GM18498 (cell line): ENCODE measurements at regions not wholly inside any gene's neighbourhood (a gene's known extent, or its start where the extent isn't known, plus 50 kb on each side); places are given as distances from the start of the nearest gene placed in this dataset.

Experiments
- ATAC-seq: cut with Tn5 transposase; IDR thresholded peaks from one replicate; pipeline ENCODE4 v1.9.1; 2021; ENCODE audit warnings: mild to moderate bottlenecking, moderate library complexity; ENCODE audit not compliant: unreplicated experiment

DNA sequence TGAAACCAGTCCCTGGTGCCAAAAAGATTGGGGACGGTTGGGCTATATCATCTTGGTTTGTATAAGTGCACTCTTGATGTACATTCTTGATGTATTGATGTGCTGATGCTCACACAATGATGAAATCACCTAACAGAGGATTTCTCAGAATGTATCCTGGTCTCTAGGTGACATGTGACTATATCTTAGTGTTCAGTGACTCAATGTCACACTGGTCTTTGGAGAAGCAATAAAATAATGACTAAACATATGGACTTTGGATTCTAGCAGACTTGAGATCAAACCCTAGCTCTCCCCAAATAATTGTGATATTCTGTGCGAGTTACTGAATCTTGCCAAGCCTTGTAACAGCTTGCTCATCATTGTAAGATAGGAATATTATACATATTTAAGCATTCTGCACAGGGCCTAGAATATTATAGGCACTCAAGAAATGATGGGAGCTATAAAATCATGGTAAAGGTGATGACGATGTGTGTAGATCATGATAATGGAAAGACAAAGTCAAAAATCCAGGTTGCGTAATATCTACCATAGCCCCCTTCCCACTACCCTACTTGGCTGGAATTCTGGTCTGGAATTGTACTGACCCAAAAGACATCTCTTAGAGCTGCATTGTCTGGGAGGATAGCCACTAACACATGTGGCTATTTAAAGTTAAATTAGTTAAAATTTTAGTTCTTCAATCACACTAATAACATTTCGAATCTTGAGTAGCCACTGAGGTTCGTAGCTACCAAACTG lies 117.6 kb upstream of the PWP1 start:
- ATAC-seq, result no peak

DNA sequence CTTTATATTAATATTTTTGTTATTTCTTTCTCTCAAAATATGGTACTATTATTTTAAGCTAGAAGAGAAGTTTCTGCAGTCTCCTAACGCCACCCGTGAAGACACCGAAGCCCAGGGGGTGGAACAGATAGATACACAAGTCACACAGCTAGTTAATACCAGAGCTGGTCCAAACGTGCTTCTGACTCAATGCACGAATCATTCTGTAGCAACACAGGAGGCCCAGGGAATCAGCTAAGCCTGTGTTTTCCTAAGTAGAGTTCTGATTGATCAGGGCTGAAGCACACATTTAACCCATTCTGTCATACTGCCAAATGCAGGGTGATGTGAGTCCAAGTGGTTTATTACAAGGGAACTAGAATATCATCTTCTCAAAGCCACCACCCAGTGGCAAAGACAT lies 116.9 kb upstream of the PWP1 start:
- no peak for ATAC-seq

DNA sequence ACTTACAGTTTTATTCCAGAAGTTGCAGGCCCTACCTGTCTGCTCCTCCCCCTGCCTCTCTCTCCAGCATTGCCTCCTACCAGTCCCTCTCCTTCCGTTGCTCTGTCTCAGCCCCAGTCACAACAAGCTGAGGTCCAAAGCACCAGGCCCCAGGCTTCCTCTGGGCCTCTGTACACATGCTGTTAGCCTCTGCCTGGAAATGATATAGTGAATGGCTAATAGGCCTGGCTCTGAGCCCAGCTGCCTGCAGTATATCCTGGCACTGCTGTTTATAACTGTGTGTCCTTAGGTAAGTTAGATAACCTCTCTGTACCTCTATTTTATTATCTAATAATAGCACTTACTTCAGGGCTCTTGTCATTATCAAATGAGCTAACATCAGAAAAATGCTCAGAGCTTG lies 114.9 kb upstream of the PWP1 start:
- no peak for ATAC-seq

DNA sequence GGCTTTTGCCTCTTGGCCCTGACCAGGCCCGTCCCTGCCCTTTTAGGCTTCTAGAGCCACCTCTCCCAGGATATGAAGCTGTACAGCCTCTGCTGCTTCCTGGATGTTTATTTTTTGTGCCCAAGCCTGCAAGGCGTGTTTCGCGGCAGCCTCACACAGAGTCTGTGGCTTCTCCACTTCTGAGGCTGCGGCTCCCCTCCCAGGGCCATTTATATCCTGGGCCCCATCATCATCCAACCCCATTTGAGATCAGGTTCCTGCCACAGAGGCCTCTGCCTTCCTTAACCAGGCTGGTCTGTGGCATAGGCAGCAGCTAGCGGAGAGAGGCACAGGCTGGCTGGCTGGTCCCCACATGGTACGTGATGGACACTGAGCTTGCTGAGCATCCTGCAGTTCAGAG lies 114.1 kb upstream of the PWP1 start:
- ATAC-seq, result no peak

DNA sequence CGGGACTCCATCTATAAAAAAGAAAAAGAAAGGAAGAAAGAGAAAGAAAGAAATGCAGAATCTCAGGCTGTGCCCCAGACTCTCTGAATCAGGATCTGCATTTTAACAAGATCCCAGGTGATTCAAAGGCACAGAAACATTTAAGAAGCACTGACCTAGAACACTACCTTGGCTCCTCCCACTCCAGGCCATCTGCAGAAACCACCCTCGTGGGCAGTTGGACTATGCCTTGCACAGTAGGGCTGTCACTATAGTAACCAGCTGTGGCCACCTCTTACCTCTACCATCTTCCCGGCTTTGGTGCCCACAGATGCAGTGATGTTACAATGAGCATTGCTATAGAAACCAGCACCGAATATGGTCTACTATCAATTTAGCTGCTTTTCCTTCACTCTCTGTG lies 110.9 kb upstream of the PWP1 start:
- ATAC-seq, result no peak

DNA sequence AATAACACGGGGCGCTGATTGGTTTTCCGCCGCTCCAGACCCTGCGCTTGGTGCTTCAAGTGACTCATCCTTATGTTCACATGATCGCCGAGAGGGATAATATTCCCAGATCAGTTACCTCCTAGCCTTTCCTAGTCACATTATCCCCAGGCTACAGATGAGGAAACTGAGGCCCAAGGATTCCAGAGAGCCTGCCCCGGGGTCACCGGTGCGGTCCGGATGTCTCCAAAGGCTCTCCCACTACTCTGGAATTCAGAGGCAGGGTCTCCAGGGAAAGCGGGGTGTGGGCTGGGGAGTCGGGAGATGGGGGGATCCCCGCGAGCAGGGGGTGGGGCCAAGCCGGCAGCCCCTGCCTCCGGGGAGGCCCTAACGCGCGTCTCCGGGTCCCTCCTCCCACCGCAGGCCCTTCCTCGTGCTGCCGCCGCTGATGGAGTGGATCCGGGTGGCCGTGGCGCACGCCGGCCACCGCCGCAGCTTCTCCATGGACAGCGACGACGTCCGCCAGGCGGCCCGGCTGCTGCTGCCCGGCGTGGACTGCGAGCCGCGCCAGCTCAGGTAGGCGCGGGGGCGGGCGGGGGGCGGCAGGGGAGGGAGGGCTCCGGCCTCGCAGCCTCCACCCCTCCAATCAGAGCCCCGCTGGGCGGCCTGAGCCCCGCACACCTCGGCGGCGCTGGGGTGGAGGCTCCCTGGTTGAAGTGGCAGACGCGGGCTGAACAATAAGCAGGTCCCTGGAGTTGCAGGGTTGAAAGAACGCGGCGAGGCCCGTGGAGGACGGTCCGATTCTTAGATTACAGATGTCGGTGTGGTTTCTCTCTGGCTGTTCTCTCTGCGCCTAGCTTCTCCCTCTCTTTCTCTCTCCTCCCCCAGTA lies 104.6 kb upstream of the PWP1 start:
- ATAC-seq, result no peak

DNA sequence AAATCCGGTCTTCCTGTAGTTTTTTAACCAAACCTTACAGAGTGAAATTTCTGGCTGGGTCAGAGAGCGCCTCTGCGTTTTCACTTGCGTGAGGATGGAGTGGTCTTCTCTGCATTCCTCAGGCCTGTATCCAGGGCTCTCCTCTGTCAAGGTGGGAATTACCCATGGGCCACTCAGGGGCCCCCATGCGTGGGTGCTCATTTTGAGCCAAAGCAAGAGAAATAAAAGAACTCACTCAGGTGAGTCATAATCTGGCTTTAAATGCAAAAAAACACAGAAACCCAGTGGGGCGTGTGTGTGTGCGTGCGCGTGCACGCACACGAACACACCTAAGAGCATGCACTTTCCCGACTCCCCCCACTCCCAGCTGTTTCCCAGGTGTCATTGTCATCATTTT lies 104.0 kb upstream of the PWP1 start:
- ATAC-seq, result no peak

DNA sequence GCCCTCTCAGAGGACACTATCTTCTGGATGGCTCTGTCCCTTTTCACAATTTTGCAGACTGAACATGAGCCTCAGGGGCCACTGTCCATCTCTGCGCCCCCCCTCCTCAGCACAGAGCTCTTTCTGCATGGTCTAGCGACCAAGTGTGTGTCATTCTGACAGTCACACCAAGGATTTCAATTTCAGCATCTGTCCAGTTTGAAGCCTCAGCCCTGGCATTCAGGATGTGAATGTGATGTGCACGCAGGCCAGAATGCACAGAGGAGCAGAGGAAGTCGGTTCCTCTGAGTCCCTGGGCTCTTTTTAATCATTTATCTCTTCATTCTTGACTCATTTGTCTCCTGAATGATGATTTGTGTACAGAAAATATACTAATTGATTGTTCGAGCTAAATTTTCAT lies 102.0 kb upstream of the PWP1 start:
- ATAC-seq, result no peak

DNA sequence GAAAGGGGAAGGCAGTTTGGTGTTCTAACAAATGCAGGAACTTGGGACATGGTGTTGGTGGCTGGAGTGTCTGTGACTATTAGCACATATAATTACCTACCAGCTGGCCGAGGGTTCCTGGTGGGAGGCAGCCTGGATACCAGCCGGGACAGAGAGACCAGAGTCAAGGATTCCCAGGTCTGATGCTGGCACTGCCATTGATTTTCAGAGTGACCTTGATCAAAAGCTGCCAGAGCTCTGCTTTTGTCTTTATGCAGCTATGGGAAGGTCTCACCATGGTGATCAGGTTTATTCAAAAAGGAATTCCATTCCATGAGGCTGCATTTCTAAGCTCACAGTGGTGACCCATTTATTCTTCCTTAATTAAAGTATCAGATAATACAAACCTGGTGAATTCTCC lies 101.0 kb upstream of the PWP1 start:
- ATAC-seq, result no peak

DNA sequence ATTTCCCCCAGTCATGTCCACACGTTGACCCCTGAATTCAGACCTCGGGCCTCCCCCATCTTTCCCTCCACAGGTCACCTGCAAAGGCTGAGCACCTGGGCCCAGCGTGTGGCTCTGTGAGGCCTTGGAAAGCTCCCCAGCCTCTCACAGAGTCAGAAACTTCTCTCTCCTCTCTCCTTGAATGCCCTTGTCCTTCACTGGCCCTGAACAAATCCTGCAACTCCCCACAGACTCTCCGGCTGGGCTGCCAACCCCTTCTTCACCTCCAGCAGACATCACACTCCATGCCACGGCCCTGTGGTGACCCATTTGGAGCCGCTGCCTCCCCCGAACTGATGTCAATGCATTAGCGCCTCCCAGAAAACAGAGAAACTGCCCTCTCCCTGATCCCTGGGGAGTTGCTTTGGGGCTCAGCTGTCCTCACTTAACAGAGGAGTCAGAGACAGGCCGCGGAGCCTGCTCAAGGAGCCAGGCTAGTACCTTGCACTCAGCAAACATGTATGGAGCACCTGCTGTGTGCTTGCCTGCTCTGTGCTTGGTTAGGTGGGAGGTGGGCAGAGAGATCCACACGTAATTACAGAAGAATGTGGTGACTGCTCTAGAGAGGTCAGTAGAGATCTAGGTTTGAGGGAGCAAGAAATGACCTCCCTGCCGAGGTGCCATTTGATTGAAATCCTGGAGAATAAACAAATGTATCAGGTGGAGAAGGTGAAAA lies 99.2 kb upstream of the PWP1 start:
- ATAC-seq, result no peak

DNA sequence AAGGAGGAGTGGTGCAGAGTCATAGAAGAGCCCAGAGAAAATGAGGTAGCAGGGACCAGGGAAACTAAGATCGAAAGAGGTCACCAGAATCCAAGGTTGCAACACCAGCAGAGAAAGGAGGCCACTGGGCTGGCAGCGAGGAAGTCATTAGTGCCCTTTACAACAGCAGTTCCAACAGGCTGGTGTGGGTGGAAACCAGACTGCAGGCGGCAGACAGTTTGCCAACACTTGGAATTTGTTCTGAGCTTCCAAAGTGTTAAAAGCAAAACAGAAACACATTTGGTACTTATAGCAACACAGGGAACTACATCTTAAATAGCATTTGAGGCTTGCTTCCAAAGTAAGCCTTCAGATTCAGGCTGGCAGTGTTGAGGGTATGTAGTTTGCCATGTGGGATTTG lies 95.2 kb upstream of the PWP1 start:
- ATAC-seq, result no peak

DNA sequence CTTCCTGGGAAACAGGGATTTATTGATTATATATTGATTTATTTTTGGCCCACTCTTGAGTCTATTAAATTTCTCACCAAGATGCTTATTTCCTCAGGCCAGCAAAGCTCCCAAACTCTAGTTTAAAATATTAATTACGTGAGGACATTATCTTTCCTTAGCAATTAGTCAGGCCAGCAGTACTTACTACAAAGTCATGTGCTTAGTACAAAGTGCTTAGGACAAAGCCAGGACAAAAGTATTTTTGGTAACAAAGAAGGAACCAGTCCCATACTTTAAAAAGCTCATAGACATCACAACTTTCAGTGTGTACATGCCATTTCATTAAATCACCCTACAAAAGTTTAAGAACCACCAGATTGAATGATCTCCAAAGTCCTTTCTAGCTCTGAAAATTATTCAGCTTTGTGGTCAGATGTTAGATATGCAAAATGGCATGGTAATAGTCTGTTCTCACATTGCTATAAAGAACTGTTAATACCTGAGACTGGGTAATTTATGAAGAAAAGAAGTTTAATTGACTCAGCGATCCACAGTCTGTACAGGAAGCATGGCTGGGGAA lies 94.7 kb upstream of the PWP1 start:
- ATAC-seq, result no peak

DNA sequence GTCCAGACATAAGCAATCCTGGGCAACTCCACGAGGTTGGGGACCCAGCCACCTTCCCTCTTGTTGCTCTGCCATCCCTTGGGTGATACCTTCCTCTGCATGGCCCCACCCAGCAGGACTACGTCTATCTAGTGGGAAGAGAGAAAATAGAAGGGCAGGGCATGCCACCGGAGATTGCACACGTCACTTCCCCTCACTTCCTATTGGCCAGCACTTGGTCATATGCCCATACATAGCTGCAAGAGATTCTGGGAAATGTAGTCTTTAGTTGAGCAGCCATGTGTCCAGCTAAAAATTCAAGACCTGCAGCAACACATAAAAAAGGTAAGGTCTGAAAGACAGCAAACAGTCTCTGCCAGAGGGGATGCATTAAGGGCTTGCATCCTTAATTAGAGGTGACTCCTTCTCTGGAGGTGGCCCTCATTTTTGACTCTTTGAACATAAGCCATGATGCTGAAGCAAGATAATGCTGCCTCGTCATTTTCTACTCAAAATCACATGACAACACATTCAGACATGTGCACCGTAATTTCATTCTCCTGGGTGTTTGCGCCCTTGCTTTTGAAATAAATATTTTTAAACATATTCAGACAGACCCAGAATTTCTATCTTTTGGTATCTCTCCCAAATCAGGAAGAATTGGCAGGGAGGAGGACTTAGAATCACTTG lies 91.8 kb upstream of the PWP1 start:
- no peak for ATAC-seq

DNA sequence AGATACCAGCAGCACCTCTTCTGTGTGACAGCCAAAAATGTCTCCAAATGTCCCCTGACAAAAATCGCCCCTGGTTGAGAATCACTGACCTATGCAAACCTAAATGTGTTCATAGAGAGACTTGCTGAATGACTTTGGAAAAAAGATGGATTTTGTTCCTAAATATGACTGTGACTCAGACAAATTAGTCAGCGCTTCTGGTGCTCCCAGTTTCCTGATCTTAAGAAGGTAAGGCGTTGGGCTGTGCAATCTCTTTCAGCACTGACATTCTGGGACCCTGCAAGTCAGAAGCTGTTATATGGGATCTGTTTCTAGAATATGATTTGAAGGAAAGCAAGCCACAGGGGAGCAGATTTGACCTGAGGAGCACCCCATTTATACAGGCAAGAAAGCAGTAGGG lies 90.6 kb upstream of the PWP1 start:
- no peak for ATAC-seq

DNA sequence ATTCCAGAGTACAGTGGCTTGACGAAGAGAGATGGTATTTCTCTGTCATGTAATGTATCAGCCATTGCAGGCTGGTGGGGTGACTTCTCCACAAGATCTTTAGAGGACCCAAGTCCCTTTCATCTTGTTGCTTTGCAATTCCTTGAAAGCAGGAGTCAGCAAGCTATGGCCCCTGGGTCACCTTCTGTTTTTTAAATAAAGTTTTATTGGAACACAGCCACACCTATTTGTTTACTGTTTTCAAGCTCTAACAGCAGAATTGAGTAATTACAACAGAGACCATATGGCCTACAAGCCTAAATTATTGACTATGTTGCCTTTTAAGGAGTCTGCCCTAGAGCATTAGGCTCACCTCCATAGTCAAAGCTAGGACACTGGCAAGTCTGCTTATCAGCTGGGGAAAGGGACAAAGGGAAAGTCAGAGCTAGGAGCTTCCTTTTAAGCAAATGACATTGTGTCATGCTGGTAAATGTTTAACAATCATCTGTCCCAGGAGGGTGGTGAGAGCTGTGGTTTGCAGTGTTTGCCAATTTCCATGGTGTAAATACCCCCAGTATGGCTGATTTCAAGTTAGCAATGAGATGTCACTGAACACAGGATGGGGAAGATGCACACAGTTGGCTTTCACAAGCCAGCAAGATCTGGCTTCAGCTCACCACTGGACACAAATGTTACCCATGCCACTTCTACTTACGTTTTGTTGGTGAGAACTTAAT lies 87.7 kb upstream of the PWP1 start:
- no peak for ATAC-seq

DNA sequence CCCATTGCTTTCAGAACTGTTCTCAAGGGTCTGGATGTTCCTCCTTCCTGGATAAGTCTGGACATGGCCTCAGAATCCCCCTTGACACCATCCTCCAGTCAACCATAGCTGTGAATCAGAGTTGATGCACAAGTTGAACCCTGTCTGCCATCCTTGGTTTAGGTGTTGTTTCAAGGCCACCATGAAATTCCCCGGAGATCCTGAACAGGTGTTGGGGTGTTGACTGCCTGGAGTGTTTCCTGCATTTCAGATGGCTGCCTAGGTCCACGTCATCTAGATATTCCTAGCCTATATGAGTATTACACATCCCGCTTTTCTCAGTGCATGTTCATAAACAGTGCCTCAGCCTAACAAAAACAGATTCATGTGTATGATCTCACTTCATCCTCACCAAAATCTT lies 86.7 kb upstream of the PWP1 start:
- ATAC-seq, result no peak

DNA sequence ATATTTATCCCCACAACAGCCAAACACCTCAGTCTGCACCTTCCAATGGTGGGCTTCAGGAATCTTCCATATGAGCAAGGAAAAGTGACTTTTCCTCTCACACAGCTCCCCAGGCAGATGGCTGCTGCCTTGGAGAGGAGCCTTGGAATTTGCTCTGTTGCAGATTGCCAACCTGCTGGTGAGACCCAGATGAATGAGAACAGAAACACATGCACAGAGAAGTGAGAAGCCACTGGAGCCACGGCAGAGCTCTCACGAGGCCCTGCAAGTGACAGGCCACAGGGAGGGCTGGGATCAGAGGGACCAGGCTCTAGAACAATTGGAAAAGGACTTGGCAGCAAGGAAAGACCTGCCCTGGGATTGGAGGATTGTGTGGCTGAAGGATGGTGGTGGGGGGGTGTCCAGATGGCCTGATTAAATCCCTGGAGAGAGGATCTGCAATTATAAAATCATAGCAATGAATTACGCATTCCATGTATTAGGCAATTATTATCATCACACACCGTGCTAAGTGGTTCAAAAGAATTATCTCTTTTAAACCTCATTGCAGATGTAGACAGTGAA lies 84.9 kb upstream of the PWP1 start:
- ATAC-seq, result no peak

DNA sequence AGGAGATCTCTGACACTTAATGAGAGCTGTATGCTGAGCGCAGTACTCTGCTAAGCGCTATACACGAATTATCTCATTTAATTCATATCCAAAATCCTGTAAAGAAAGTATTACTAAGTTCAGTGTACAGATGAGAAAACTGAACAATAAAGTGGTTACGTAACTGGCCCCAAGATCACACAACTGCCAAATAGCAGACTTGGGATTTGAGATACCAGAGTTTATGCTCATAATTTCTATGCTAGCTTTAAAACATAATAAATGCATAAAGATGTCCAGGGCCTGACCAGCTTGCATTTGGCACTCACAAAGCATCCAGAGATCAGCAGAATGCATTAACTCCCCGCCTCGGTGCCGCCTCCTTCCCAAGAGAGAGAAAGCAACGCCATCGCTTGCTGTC lies 83.2 kb upstream of the PWP1 start:
- no peak for ATAC-seq

DNA sequence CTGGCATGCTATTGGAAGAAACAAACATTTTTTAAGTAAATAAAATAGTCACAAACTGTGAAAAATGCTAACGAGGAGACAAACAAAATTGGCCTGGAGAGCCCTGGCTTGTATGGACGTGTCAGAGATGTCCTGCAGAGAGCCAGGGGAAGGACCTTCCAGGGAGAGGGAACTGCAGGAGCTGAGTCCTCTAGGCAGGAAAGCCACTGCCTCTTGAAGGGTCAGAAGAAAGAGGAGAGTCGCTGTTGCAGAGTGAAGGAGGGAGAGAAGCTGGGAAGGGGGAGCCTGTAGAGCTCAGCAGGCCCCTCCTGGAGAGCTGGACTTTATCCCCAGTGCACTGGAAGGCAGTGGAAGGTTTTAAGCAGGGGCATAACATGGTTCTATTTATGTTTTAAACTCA lies 80.3 kb upstream of the PWP1 start:
- ATAC-seq, result no peak
